Nephron progenitor cell (in vitro differentiated cells): ENCODE measurements at regions not wholly inside any gene's neighbourhood (a gene's known extent, or its start where the extent isn't known, plus 50 kb on each side); places are given as distances from the start of the nearest gene placed in this dataset.

Source experiments
- DNase-seq: peaks from one replicate; pipeline ENCODE4 v3.0.0; 2021
- H3K27ac Mint-ChIP-seq: 2 replicates; pipeline ENCODE4 v1.8.0; 2021; ENCODE audit warnings: mild to moderate bottlenecking, moderate library complexity, mixed read lengths
- H3K27me3 Mint-ChIP-seq: 2 replicates; pipeline ENCODE4 v1.8.0; 2021; ENCODE audit warnings: mild to moderate bottlenecking, low read depth, mixed read lengths; ENCODE audit not compliant: poor library complexity
- H3K36me3 Mint-ChIP-seq: 2 replicates; pipeline ENCODE4 v1.8.0; 2021; ENCODE audit warnings: low read depth, mixed read lengths
- H3K4me1 Mint-ChIP-seq: 2 replicates; pipeline ENCODE4 v1.8.0; 2021; ENCODE audit warnings: mixed read lengths
- H3K4me3 Mint-ChIP-seq: 2 replicates; pipeline ENCODE4 v1.8.0; 2021; ENCODE audit warnings: mild to moderate bottlenecking, moderate library complexity, mixed read lengths
- H3K9me3 Mint-ChIP-seq: 2 replicates; pipeline ENCODE4 v1.8.0; 2021; ENCODE audit warnings: mild to moderate bottlenecking, moderate library complexity, mixed read lengths
- TF ChIP-seq, protein P1 (sequence below): fragments of 200-600 bp; sonication (generic); IDR thresholded peaks from 2 replicates; pipeline ENCODE4 v1.5.0; 2021; ENCODE audit warnings: antibody characterized with exemption

DNA sequence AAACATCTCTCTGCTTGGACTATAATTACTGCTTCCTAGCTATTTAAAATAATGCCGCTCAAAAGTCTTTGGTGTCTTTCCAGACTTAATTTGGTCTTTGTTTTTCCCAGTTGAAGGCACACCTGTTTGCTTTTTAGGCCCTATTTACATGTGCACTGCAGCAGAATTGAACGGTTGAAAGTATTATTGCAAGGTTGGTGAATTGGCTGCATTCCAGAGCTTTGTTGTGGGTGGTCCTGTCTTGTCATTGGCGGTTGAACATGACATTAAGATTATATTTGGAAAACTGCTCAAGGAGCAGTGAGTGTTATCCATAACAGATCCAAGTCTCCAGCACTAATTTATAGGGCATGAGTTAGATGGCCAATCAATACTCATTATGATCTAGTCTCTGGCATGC lies 656.3 kb downstream of the PTPRC start:
- no peaks in the 10 kb centered on the region for H3K36me3 Mint-ChIP-seq
- H3K27ac Mint-ChIP-seq: no peak overlapping the region
- TF ChIP-seq, protein P1, sequence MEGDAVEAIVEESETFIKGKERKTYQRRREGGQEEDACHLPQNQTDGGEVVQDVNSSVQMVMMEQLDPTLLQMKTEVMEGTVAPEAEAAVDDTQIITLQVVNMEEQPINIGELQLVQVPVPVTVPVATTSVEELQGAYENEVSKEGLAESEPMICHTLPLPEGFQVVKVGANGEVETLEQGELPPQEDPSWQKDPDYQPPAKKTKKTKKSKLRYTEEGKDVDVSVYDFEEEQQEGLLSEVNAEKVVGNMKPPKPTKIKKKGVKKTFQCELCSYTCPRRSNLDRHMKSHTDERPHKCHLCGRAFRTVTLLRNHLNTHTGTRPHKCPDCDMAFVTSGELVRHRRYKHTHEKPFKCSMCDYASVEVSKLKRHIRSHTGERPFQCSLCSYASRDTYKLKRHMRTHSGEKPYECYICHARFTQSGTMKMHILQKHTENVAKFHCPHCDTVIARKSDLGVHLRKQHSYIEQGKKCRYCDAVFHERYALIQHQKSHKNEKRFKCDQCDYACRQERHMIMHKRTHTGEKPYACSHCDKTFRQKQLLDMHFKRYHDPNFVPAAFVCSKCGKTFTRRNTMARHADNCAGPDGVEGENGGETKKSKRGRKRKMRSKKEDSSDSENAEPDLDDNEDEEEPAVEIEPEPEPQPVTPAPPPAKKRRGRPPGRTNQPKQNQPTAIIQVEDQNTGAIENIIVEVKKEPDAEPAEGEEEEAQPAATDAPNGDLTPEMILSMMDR: no peak
- H3K4me3 Mint-ChIP-seq: no peak overlapping the region
- peaks cover 3% of the 10 kb centered on the region for H3K27me3 Mint-ChIP-seq
- no peaks in the 10 kb centered on the region for H3K9me3 Mint-ChIP-seq
- DNase-seq: no peak
- peaks cover 5% of the 10 kb centered on the region for H3K4me1 Mint-ChIP-seq

GRCh38 chr1:199297174-199297573 lies 658.3 kb downstream of the PTPRC start:
- TF ChIP-seq, protein P1: no peak
- Mint-ChIP-seq H3K27ac (no peak overlapping the region), H3K4me1 (peaks cover 5% of the 10 kb centered on the region), H3K36me3 (no peaks in the 10 kb centered on the region), H3K4me3 (no peak overlapping the region), H3K27me3 (peaks cover 3% of the 10 kb centered on the region), H3K9me3 (no peaks in the 10 kb centered on the region)
- no peak for DNase-seq

DNA sequence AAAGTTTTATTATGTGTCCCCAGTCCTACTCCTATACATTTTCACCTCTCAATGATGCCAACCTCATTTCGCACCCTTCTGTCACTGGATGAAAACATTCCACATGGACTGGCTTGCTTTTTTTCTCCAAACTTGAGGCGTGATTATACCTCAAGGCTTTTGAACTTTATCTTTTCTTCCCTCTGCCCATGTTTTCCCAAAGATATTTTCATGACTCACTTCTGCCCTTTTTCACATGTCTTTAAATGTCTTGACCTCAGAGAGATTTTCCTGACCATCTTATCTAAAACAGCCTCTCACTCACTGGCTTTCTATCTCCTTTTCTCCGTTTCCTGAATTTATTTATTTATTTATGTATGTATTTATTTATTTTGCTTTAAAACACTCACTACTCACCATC lies 659.0 kb downstream of the PTPRC start:
- Mint-ChIP-seq H3K4me1 (peaks cover 5% of the 10 kb centered on the region), H3K36me3 (no peaks in the 10 kb centered on the region), H3K27ac (no peak overlapping the region), H3K4me3 (no peak overlapping the region), H3K9me3 (no peaks in the 10 kb centered on the region), H3K27me3 (peaks cover 3% of the 10 kb centered on the region)
- DNase-seq: no peak
- TF ChIP-seq, protein P1: no peak

- no peaks in the 10 kb centered on the region for H3K36me3 Mint-ChIP-seq
- H3K27me3 Mint-ChIP-seq: peaks cover 3% of the 10 kb centered on the region
- no peaks in the 10 kb centered on the region for H3K9me3 Mint-ChIP-seq
- no peaks in the 10 kb centered on the region for H3K4me1 Mint-ChIP-seq
- H3K4me3 Mint-ChIP-seq: no peak overlapping the region
- TF ChIP-seq, protein P1: no peak
- H3K27ac Mint-ChIP-seq: no peak overlapping the region
- DNase-seq: no peak
Measured at GRCh38 chr1:199298825-199299224, 660.0 kb downstream of the PTPRC start.

DNA sequence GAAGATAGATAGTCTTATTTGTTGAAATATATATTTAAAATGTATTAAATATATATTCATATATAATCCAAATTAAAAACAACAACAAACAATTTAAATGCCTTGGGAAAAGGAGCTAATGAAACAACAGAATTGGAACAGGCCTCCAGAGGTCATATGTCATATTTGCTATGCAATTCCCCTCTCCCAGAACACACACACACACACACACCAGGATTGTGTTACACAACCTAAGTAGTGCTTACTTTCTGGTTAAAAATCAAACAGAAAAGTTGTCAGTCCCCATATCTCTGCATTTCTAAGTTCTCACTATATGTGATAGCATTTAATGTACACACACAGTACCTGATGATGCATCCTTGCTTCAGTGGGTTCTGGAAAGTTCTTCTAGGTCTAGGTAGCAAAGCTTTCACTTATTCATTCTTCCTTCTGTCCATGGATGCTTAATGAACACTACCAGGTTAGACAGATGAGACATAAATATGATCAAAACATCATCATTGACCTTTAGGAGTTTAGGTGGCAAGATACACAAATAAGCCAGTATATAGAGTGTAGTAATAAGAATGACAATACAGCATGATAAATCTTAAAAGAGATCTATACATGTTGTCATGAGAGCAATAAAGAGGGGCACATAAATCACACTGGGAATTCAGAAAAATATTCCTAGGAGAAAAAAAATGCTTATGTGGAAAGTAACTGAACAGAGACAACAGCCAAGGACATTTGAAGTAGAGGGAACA lies 662.8 kb downstream of the PTPRC start:
- Mint-ChIP-seq H3K27me3 (peaks cover 3% of the 10 kb centered on the region), H3K36me3 (no peaks in the 10 kb centered on the region), H3K4me1 (no peaks in the 10 kb centered on the region), H3K9me3 (no peaks in the 10 kb centered on the region), H3K27ac (no peak overlapping the region), H3K4me3 (no peak overlapping the region)
- no peak for DNase-seq
- TF ChIP-seq, protein P1: no peak

GRCh38 chr1:199302554-199302953 lies 663.7 kb downstream of the PTPRC start:
- TF ChIP-seq, protein P1: no peak

More at GRCh38 chr1:199302554-199302953, 663.7 kb downstream of the PTPRC start:
- Mint-ChIP-seq H3K4me1 (no peaks in the 10 kb centered on the region), H3K36me3 (no peaks in the 10 kb centered on the region), H3K9me3 (no peaks in the 10 kb centered on the region), H3K27ac (no peak overlapping the region), H3K4me3 (no peak overlapping the region), H3K27me3 (peaks cover 3% of the 10 kb centered on the region)
- no peak for DNase-seq
